Adrenal gland (tissue), 9 donors: ENCODE measurements at regions not wholly inside any gene's neighbourhood (a gene's known extent, or its start where the extent isn't known, plus 50 kb on each side); places are given as distances from the start of the nearest gene placed in this dataset.
"Not testable (repeated sequence)": the region's sequence is repeated elsewhere in the genome, so short reads cannot be mapped to it uniquely, and the experiment has no call there.

Experiments
- DNase-seq, 7 donors: peaks; one replicate each; pipeline ENCODE4 v3.0.0-alpha.2; 2019 to 2020
- H3K27ac ChIP-seq, 5 donors: fragments of 200-600 bp; sonication (generic) in 4 of 5; 1 replicate in 3 of 5; 2 replicates in 2 of 5; pipeline versions ENCODE4 v1.5.1 to v1.8.0; 2016 to 2020; ENCODE audit warnings: mild to moderate bottlenecking in 1 of 5
- H3K27me3 ChIP-seq: fragments of 200-600 bp; 2 replicates; pipeline ENCODE4 v1.8.0; 2021
- H3K36me3 ChIP-seq, 2 donors: fragments of 200-600 bp; replicated peaks in 1 of 2; 1 replicate in 1 of 2; 2 replicates in 1 of 2; pipeline versions ENCODE4 v1.5.1 to v1.8.0; 2018 to 2022
- H3K4me1 ChIP-seq, 2 donors: fragments of 200-600 bp; replicated peaks in 1 of 2; 1 replicate in 1 of 2; 2 replicates in 1 of 2; pipeline versions ENCODE4 v1.5.1 to v1.8.0; 2018 to 2021
- H3K4me3 ChIP-seq, 4 donors: fragments of 200-600 bp; sonication (generic) in 3 of 4; one replicate each; pipeline ENCODE4 v1.5.1; 2016 to 2018
- H3K9me3 ChIP-seq, 3 donors: fragments of 200-600 bp; sonication (generic) in 1 of 3; replicated peaks in 1 of 3; 1 replicate in 2 of 3; 2 replicates in 1 of 3; pipeline versions ENCODE4 v1.5.1 to v1.8.0; 2016 to 2021
- CTCF ChIP-seq, 6 experiments: fragments of 450-650 bp in 4 of 6; fragments of 200-600 bp in 2 of 6; sonication (generic) in 1 of 6; IDR thresholded peaks; 1 replicate in 5 of 6; 2 replicates in 1 of 6; pipeline versions ENCODE4 v1.5.1 to v1.8.0; 2016 to 2021; ENCODE audit warnings: antibody characterized with exemption in 6 of 6, mild to moderate bottlenecking in 2 of 6, moderate library complexity in 1 of 6
- POLR2A ChIP-seq, 2 donors: fragments of 450-650 bp; IDR thresholded peaks; one replicate each; pipeline ENCODE4 v1.6.1; 2017; ENCODE audit warnings: antibody characterized with exemption in 2 of 2, mild to moderate bottlenecking in 2 of 2, moderate library complexity in 1 of 2
- WGBS, 4 donors: extraction: QIAGEN DNeasy Blood & Tissue Kit in 2 of 4; methylation state at CpG; one replicate each; pipeline versions ENCODE4 v1.1.5 to v1.1.7; 2013 to 2017; 5-methylcytosine and 5-hydroxymethylcytosine counted together
- intact Hi-C, 2 donors: fragments of 100-400 bp; cut with DNase I; formaldehyde crosslinking; loops; one replicate each; pipeline versions ENCODE4 v1.14.1 to v1.15.0; 2022 to 2023
- donor health status: healthy with polysubstance abuse.
- donor health status: Bipolar disorder and iron deficiency.
- donor health status: DM: yes; HTN: yes; CAD: no.
- donor health status: DM: no; HTN: no; CAD: no.
- donor health status: DM: no; HTN: no; CAD: no.

DNA sequence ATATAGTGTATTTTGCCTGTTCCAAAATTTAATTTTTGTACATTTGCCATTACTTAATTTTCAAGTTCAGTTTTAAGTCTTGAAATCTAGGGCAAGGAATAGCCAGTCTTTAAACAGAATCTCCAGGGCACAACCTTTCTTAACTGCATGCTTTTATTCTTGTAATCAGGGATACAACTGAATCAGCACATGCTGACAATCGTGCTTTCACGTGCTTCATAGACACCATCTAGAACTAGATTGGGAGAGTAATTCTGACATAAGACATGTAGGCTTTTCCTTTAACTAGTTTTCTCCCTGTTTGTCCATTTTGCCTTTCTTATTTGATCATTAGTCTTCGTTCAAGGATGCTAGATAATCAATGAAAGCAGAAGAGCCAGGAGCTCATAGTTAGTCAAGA is 650.4 kb upstream of the CADM2 start:
- Histone ChIP-seq H3K36me3 (no peaks in the 10 kb centered on the region), H3K4me3 (no peak overlapping the region), H3K27ac (no peak overlapping the region), H3K4me1 (no peaks in the 10 kb centered on the region), H3K27me3 (no peaks in the 10 kb centered on the region), H3K9me3 (no peaks in the 10 kb centered on the region)
- WGBS, 4 donors, result 53 to 66% (median 60%) methylated on average over 3 of the region's 3 CpGs
- intact Hi-C loops, result no loop called here
- DNase-seq, result no peak
- no peak for TF ChIP-seq POLR2A (IDR thresholded peaks at IDR 0.05)
- no peak for TF ChIP-seq CTCF (IDR thresholded peaks at IDR 0.05)

GRCh38 chr3:84318273-84318809 is 640.4 kb upstream of the CADM2 start:
- Histone ChIP-seq H3K27me3 (no peaks in the 10 kb centered on the region), H3K4me1 (no peaks in the 10 kb centered on the region), H3K27ac (no peak overlapping the region), H3K9me3 (no peaks in the 10 kb centered on the region), H3K4me3 (no peak overlapping the region), H3K36me3 (no peaks in the 10 kb centered on the region)
- intact Hi-C loops, result no loop called here
- TF ChIP-seq CTCF (IDR thresholded peaks at IDR 0.05) (no peak), POLR2A (IDR thresholded peaks at IDR 0.05) (no peak)
- WGBS, 4 donors, result 39 to 55% (median 49%) methylated on average over 2 of the region's 2 CpGs
- no peak for DNase-seq

DNA sequence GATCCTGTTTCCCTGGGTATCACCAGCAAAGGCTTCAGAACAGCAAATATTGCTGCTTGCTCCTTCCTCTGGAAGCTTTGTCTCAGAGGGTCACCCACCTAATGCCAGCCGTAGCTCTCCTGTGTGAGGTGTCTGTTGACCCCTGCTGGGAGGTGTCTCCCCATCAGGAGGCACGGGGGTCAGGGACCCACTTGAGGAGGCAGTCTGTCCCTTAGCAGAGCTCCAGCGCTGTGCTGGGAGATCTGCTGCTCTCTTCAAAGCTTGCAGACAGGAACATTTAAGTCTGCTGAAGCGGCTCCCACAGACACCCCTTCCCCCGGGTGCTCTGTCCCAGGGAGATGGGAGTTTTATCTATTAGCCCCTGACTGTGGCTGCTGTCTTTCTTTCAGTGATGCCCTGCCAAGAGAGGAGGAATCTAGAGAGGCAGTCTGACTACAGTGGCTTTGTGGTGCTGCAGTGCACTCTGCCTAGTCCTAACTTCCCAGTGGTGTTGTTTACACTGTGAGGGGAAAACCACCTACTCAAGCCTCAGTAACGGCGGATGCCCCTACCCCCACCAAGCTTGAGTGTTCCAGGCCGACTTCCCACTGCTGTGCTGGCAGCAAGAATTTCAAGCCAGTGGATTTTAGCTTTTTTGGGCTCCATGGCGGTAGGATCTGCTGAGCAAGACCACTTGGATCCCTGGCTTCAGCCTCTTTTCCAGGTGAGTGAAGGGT is 593.1 kb upstream of the CADM2 start:
- WGBS, 4 donors, result 72 to 84% (median 82%) methylated on average over 5 to 9 of the region's 9 CpGs; no CpG with 5 or more reads in 1 of the 4 donors
- H3K4me3 ChIP-seq, H3K36me3 ChIP-seq, intact Hi-C loops, DNase-seq, H3K27ac ChIP-seq, H3K27me3 ChIP-seq, H3K9me3 ChIP-seq, H3K4me1 ChIP-seq: not testable (repeated sequence)
